T-helper 17 cell (primary cell): ENCODE measurements at regions not wholly inside any gene's neighbourhood (a gene's known extent, or its start where the extent isn't known, plus 50 kb on each side); places are given as distances from the start of the nearest gene placed in this dataset.

Experiments
- ATAC-seq: fragments of 150-1000 bp; cut with Tn5 transposase; 2 replicates; pipeline ENCODE4 v1.10.0; 2021; ENCODE audit warnings: mild to moderate bottlenecking, moderate library complexity
- DNase-seq, 3 donors: peaks; one replicate each; pipeline versions ENCODE4 v3.0.0 to v3.0.0-alpha.2; 2020 to 2021
- H3K9me3 ChIP-seq: one replicate; pipeline ENCODE4 v1.7.0; 2013; ENCODE audit warnings: low read length, mild to moderate bottlenecking; ENCODE audit not compliant: control insufficient read depth, poor library complexity, severe bottlenecking
- H3K27ac Mint-ChIP-seq: one replicate; pipeline ENCODE4 v1.8.0; 2022; ENCODE audit warnings: mild to moderate bottlenecking, moderate library complexity, mixed read lengths
- H3K27me3 Mint-ChIP-seq: one replicate; pipeline ENCODE4 v1.8.0; 2022; ENCODE audit warnings: mixed read lengths
- H3K36me3 Mint-ChIP-seq: one replicate; pipeline ENCODE4 v1.8.0; 2022; ENCODE audit warnings: low read depth, mixed read lengths
- H3K4me1 Mint-ChIP-seq: one replicate; pipeline ENCODE4 v1.8.0; 2022; ENCODE audit warnings: mild to moderate bottlenecking, mixed read lengths
- H3K4me3 Mint-ChIP-seq: one replicate; pipeline ENCODE4 v1.8.0; 2022; ENCODE audit warnings: mild to moderate bottlenecking, moderate library complexity, mixed read lengths

- H3K27me3 Mint-ChIP-seq: no peaks in the 10 kb centered on the region
- no peak overlapping the region for H3K27ac Mint-ChIP-seq
- no peaks in the 10 kb centered on the region for H3K9me3 ChIP-seq
- H3K4me3 Mint-ChIP-seq: no peak overlapping the region
- no peaks in the 10 kb centered on the region for H3K4me1 Mint-ChIP-seq
- ATAC-seq (no peak), DNase-seq (no peak)
- H3K36me3 Mint-ChIP-seq: no peaks in the 10 kb centered on the region
These were observed 447.5 kb downstream of the AACS start for GRCh38 chr12:125512541-125513298.

- Mint-ChIP-seq H3K27ac (no peak overlapping the region), H3K4me3 (no peak overlapping the region), H3K36me3 (no peaks in the 10 kb centered on the region), H3K4me1 (no peaks in the 10 kb centered on the region), H3K27me3 (no peaks in the 10 kb centered on the region)
- no peak for DNase-seq
- no peaks in the 10 kb centered on the region for H3K9me3 ChIP-seq
- no peak for ATAC-seq
These were observed 450.7 kb downstream of the AACS start for GRCh38 chr12:125515887-125516286.

GRCh38 chr12:125518074-125518473, 452.8 kb downstream of the AACS start:
- Mint-ChIP-seq H3K4me1 (no peaks in the 10 kb centered on the region), H3K27ac (no peak overlapping the region), H3K36me3 (no peaks in the 10 kb centered on the region), H3K4me3 (no peak overlapping the region), H3K27me3 (no peaks in the 10 kb centered on the region)
- ATAC-seq (no peak), DNase-seq (no peak)
- no peaks in the 10 kb centered on the region for H3K9me3 ChIP-seq

- no peaks in the 10 kb centered on the region for H3K27me3 Mint-ChIP-seq
- H3K36me3 Mint-ChIP-seq: no peaks in the 10 kb centered on the region
- no peaks in the 10 kb centered on the region for H3K4me1 Mint-ChIP-seq
- no peak for DNase-seq
- no peak for ATAC-seq
- no peak overlapping the region for H3K4me3 Mint-ChIP-seq
- H3K9me3 ChIP-seq: no peaks in the 10 kb centered on the region
- H3K27ac Mint-ChIP-seq: no peak overlapping the region
These were observed 453.9 kb downstream of the AACS start for GRCh38 chr12:125519026-125519651.

- no peak overlapping the region for H3K4me3 Mint-ChIP-seq
- no peaks in the 10 kb centered on the region for H3K4me1 Mint-ChIP-seq
- H3K27me3 Mint-ChIP-seq: no peaks in the 10 kb centered on the region
- ATAC-seq (no peak), DNase-seq (no peak)
- no peak overlapping the region for H3K27ac Mint-ChIP-seq
- no peaks in the 10 kb centered on the region for H3K36me3 Mint-ChIP-seq
- H3K9me3 ChIP-seq: no peaks in the 10 kb centered on the region
These were observed 460.6 kb downstream of the AACS start for GRCh38 chr12:125525879-125526278.

GRCh38 chr12:125528281-125528680, 463.0 kb downstream of the AACS start:
- Mint-ChIP-seq H3K36me3 (no peaks in the 10 kb centered on the region), H3K4me1 (no peaks in the 10 kb centered on the region), H3K4me3 (no peak overlapping the region), H3K27ac (no peak overlapping the region), H3K27me3 (peaks cover 12% of the 10 kb centered on the region)
- no peak for DNase-seq
- no peaks in the 10 kb centered on the region for H3K9me3 ChIP-seq
- no peak for ATAC-seq

GRCh38 chr12:125530201-125530600, 465.0 kb downstream of the AACS start:
- Mint-ChIP-seq H3K4me3 (no peak overlapping the region), H3K27me3 (peaks cover 19% of the 10 kb centered on the region), H3K36me3 (no peaks in the 10 kb centered on the region), H3K4me1 (no peaks in the 10 kb centered on the region), H3K27ac (no peak overlapping the region)
- ATAC-seq (no peak), DNase-seq (no peak)
- H3K9me3 ChIP-seq: no peaks in the 10 kb centered on the region

- ATAC-seq (no peak), DNase-seq (no peak)
- peaks cover 19% of the 10 kb centered on the region for H3K27me3 Mint-ChIP-seq
- no peak overlapping the region for H3K27ac Mint-ChIP-seq
- no peaks in the 10 kb centered on the region for H3K4me1 Mint-ChIP-seq
- no peak overlapping the region for H3K4me3 Mint-ChIP-seq
- H3K9me3 ChIP-seq: no peaks in the 10 kb centered on the region
- H3K36me3 Mint-ChIP-seq: no peaks in the 10 kb centered on the region
These were observed 465.6 kb downstream of the AACS start for GRCh38 chr12:125530876-125531275.

- ATAC-seq: no peak
- Mint-ChIP-seq H3K4me3 (no peak overlapping the region), H3K27me3 (peaks cover 19% of the 10 kb centered on the region), H3K36me3 (no peaks in the 10 kb centered on the region), H3K4me1 (no peaks in the 10 kb centered on the region), H3K27ac (no peak overlapping the region)
- no peaks in the 10 kb centered on the region for H3K9me3 ChIP-seq
- DNase-seq: no peak
These were observed 466.3 kb downstream of the AACS start for GRCh38 chr12:125531574-125531973.

GRCh38 chr12:125533434-125534029, 468.3 kb downstream of the AACS start:
- DNase-seq (no peak), ATAC-seq (no peak)
- Mint-ChIP-seq H3K4me3 (no peak overlapping the region), H3K4me1 (no peaks in the 10 kb centered on the region), H3K36me3 (no peaks in the 10 kb centered on the region), H3K27ac (no peak overlapping the region), H3K27me3 (peaks cover 19% of the 10 kb centered on the region)
- H3K9me3 ChIP-seq: no peaks in the 10 kb centered on the region

GRCh38 chr12:125538401-125539199, 473.4 kb downstream of the AACS start:
- ATAC-seq (no peak), DNase-seq (no peak)
- Mint-ChIP-seq H3K4me3 (no peak overlapping the region), H3K27ac (no peak overlapping the region), H3K4me1 (no peaks in the 10 kb centered on the region), H3K27me3 (peaks cover 7% of the 10 kb centered on the region), H3K36me3 (no peaks in the 10 kb centered on the region)
- H3K9me3 ChIP-seq: no peaks in the 10 kb centered on the region

- DNase-seq: no peak
- H3K36me3 Mint-ChIP-seq: no peaks in the 10 kb centered on the region
- H3K4me3 Mint-ChIP-seq: no peak overlapping the region
- H3K27ac Mint-ChIP-seq: no peak overlapping the region
- no peaks in the 10 kb centered on the region for H3K4me1 Mint-ChIP-seq
- ATAC-seq: no peak
- H3K27me3 Mint-ChIP-seq: no peaks in the 10 kb centered on the region
- H3K9me3 ChIP-seq: no peaks in the 10 kb centered on the region
These were observed 475.5 kb downstream of the AACS start for GRCh38 chr12:125540580-125541204.

GRCh38 chr12:125544960-125545359, 479.7 kb downstream of the AACS start:
- no peaks in the 10 kb centered on the region for H3K4me1 Mint-ChIP-seq
- no peak for ATAC-seq

More at GRCh38 chr12:125544960-125545359, 479.7 kb downstream of the AACS start:
- peaks cover 3% of the 10 kb centered on the region for H3K9me3 ChIP-seq
- Mint-ChIP-seq H3K4me3 (no peak overlapping the region), H3K27ac (no peak overlapping the region), H3K36me3 (no peaks in the 10 kb centered on the region), H3K27me3 (no peaks in the 10 kb centered on the region)
- no peak for DNase-seq
